GM12864 (cell line): ENCODE measurements at regions not wholly inside any gene's neighbourhood (a gene's known extent, or its start where the extent isn't known, plus 50 kb on each side); places are given as distances from the start of the nearest gene placed in this dataset.

ENCODE experiments used
- DNase-seq: peaks from one replicate; pipeline ENCODE4 v3.0.0-alpha.2; 2011; ENCODE audit warnings: low read depth
- H3K4me3 ChIP-seq: 2 replicates; pipeline ENCODE4 v1.5.1; 2011; ENCODE audit warnings: mild to moderate bottlenecking, low read depth, low read length, control low read depth
- CTCF ChIP-seq: IDR thresholded peaks from 2 replicates; pipeline ENCODE4 v1.5.1; 2011; ENCODE audit warnings: low read depth, mild to moderate bottlenecking, moderate library complexity, low read length, control low read depth, inconsistent platforms; ENCODE audit errors: missing control alignments

- no peak overlapping the region for H3K4me3 ChIP-seq
- TF ChIP-seq CTCF, result no peak
- no peak for DNase-seq
Measured at GRCh38 chr6:156544046-156544445, 233.1 kb upstream of the ARID1B start.

- no peak for DNase-seq
- no peak for TF ChIP-seq CTCF
- no peak overlapping the region for H3K4me3 ChIP-seq
Measured at GRCh38 chr6:156543431-156543830, 233.7 kb upstream of the ARID1B start.

GRCh38 chr6:156538875-156539660 is 238.1 kb upstream of the ARID1B start:
- no peak for DNase-seq
- no peak overlapping the region for H3K4me3 ChIP-seq
- TF ChIP-seq CTCF, result no peak

- TF ChIP-seq CTCF, result no peak
- DNase-seq, result no peak
Measured at GRCh38 chr6:156534594-156534993, 242.6 kb upstream of the ARID1B start.

GRCh38 chr6:156533872-156534524 is 243.2 kb upstream of the ARID1B start:
- no peak for DNase-seq
- no peak for TF ChIP-seq CTCF
- no peak overlapping the region for H3K4me3 ChIP-seq

More at GRCh38 chr6:156534594-156534993, 242.6 kb upstream of the ARID1B start:
- H3K4me3 ChIP-seq, result no peak overlapping the region

- no peak for DNase-seq
- H3K4me3 ChIP-seq, result no peak overlapping the region
- TF ChIP-seq CTCF, result no peak
Measured at GRCh38 chr6:156526081-156526480, 251.1 kb upstream of the ARID1B start.
